NCI-H1436 (cell line): ENCODE measurements at regions not wholly inside any gene's neighbourhood (a gene's known extent, or its start where the extent isn't known, plus 50 kb on each side); places are given as distances from the start of the nearest gene placed in this dataset.
"Not testable (repeated sequence)": the region's sequence is repeated elsewhere in the genome, so short reads cannot be mapped to it uniquely, and the experiment has no call there.

Source experiments
- DNase-seq: peaks from one replicate; lab custom pipeline; 2025; lab: John Stamatoyannopoulos, UW

DNA sequence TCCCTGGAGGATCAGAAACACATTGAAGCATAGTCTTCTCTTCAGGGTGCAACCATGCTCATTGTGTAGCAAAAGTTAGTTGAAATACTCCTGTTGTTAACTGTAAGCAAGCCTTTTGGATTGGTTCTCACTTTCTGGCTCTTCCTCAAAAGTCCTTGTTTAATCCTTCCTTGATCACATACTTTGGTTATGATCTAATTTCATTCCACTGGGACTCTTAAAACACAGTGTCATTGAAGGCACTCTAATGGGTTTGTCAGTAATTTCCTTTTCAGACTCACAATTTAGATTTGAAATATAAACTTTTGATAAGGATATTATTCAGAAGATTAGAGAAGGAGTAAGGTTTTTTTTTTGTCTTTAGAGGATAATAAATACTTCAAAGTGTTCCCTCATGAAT lies 451.7 kb upstream of the SGO1 start:
- DNase-seq, result no peak

DNA sequence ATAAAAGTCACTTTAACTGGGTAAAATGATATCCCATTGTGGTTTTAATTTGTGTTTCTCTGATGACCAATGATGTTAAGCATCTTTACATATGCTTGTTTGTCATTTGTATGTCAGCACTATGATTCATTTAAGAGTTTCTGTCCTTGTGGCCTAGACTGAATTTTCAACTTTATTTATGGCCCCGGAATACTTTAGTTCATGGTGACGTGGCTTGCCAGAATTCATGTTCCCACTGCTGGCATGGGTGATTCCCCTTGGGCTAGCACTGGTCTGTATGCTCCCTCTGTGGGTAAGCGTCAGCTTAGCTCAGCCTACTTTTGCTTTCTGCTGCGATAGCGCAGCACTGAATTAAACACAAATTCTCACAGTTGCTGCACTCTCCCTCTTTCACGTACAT lies 436.3 kb upstream of the SGO1 start:
- DNase-seq, result no peak

DNA sequence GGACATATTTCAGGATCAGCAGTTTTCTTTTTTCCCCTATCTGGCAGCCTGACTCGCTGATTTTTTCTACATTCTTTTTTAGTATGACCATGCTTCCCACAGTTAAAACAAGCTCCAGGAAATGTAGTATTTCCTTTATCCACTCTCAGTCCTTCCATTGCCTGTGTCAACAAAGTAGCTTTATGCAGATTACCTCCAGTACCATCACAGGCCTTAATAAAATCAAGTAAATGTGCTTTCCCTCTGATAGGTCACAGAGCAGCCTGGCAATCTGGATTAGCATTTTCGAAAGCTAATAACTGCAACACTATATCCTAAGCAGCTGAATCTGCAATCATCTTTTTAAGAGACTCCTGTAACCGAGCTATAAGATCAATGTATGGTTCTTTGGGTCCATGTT lies 432.6 kb upstream of the SGO1 start:
- not testable (repeated sequence) for DNase-seq

DNA sequence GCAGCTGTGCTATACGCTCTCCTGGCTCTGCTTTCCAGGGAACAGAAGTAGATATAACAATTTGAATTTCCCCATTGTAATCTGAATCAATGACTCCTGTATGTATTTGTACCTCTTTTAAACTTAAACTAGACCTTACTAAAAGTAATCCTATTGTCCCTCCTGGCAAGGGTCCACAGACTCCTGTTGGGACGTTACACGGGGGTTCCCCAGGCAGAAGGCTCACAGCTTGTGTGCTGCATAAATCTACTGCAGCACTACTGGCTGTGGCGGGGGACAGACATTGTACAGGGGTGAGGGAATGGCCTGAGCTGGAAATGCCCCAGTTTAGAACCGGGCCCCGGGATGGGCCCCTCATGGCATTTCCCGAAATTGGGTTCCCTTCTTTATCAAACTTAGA lies 432.2 kb upstream of the SGO1 start:
- DNase-seq, result not testable (repeated sequence)

DNA sequence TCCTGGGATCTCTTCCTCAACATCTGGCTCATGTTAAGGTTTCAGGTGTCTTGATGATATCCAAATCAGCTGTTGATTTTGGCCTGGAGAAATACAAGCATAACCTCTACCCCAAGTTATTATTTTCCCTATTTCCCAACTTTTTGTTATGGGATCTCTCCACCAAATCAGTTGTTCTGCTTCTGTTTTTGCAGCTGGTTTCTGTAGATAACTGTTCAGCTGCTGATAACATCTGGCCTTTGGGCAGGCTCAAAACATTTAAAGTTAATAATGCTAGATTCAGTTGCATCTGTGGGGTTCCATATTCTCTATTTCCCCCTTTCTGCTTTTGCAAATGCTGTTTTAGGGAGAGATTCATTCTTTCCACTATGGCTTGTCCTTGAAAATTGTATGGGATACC lies 430.0 kb upstream of the SGO1 start:
- not testable (repeated sequence) for DNase-seq

DNA sequence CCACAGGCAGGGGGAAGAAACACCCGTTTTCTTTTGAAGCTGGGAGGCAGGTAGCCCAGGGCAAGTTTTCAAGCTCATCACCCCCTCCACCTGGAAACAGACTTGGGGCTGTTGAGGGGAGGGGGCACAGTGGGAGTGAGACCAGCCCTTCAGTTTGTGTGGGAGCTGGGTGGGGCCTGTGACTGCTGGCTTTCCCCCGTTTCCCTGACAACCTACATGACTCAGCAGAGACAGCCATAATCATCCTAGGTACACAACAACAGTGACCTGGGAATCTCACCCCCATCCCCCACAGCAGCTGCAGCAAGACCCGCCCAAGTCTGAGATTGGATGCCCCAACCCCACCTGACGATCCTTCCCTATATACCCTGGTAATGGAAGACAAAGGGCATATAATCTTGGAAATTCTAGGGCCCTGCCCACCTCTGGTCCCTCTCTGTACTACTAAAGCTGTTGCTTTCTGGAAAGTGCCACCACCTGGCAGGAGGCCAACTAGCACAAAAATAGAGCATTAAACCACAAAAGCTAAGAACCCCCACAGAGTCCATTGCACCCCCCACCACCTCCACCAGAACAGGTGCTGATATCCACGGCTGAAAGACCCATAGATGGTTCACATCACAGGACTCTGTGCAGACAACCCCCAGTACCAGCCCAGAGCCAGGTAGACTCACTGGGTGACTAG lies 422.2 kb upstream of the SGO1 start:
- no peak for DNase-seq

DNA sequence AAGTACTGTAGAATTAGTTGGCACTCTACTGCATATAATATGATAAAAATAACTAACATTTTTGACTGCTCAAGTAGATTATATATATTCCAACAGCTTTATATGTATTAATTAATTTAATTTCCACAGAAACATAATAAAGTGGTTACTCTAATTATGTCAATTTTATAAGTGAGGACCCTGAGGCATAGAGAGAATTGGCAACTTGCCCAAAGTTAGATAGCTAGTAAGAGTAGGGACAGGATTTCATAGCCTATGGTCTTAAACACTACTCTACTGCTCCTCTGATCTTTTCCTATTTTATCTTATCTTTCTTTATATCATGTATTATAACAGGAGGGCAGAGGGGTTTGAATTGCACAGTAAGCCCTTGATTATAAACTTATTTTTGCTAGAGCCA lies 418.7 kb upstream of the SGO1 start:
- peak; percentile 53 for DNase-seq

DNA sequence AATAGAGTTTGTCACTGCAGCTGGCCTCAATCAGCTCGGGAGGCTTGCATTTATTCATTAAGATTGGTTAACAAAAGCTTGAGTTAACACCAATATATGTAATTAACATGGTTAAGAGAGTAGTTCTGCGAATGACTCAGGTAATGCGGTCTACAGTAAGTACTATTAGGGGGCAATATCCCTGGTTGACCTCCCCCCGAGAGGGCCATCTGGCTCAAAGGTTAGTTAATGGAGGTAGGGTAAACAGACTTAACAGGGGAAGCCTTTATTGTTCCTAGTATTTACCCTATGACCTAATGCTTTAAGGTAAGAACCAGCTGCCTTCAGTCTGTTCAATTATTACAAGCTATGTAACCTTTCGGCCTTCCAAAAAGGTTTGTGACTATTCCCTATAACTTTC lies 403.3 kb upstream of the SGO1 start:
- DNase-seq, result no peak

DNA sequence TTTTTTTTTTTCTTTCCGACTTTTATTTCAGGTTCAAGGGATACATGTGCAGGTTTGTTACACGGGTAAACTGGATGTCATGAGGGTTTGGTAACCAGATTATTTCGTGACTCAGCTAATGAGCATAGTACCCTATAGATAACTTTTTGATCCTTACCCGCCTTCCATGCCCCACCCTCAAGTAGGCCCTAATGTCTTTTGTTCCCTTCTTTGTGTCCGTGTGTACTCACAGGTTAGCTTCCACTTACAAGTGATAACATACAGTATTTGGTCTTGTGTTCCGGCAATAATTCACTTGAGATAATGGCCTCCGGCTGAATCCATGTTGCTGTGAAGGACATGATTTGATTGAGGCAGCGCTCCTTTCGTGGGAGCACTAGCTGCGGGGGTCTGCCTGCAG lies 402.8 kb upstream of the SGO1 start:
- DNase-seq, result no peak

DNA sequence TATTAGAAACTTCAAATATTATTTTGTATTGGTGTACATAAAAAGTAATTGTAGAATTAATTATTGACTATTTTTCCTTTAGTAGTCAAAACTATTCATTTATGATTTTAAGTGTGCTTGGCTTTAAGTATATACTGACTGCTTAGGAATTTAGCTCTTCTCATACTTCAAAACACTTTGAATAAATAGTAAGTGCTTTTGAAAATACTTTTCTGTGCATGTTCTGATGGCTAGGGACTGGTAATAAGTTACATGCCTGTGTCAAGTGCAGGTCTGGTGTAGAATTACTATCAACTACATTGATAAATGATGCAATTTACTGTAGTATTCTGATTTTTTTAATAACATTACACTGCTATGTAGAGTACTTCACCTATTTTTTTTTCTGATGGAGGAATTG lies 397.6 kb upstream of the SGO1 start:
- DNase-seq, result no peak

DNA sequence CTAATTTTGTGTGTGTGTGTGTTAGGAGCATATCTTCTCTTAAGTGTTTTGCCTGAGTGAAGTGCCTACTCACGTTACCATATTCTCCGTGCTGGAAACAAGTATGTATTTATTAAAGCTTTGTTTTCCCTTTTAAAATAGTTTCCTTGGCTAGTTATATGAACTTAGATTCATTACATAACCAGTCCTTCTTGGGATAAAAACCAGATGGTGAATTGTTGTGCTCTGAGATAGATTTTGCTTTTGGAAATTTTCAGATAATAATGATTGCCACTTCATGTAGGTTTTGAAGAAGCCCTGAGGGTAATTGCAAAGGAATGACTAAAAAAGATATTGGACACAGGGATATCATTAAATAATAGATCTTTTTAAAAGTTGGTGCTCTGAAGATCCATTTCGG lies 390.2 kb upstream of the SGO1 start:
- DNase-seq, result no peak

DNA sequence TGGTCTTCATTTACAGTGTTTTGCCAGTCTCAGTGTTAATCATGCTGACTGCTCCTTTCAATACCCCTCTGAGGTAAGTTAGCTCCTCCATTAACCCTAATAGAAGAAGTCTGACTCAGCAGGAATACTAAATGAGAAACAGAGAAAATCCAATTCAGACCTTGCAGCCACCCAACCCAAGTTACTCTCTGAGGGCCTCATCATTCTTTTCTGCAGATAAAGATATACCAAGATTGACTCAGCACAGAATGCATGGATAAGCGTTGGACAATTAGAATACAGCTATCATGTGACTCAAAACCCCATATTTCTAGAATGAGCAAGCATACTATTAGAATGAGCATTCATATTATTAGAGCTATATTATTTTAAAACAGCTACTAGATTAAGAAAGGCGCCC lies 389.1 kb upstream of the SGO1 start:
- no peak for DNase-seq

DNA sequence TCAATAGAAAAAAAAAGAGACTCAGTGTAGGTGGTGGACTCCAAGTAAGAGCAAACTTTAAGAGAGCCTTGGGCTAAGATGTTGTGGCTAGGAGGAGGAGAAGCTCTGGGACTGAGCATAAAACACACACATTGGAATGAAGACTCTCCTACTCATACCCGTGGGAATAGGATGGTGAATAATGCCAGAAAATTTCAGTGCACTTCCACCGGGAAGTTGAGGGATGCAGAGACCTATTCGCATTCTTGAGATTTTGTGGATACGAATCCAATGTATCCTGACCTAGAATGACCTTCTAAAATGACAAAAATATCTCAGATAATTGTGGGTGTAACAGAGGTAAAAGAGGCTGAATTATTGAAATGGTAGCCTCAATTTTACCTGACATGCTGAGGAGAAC lies 388.7 kb upstream of the SGO1 start:
- no peak for DNase-seq

DNA sequence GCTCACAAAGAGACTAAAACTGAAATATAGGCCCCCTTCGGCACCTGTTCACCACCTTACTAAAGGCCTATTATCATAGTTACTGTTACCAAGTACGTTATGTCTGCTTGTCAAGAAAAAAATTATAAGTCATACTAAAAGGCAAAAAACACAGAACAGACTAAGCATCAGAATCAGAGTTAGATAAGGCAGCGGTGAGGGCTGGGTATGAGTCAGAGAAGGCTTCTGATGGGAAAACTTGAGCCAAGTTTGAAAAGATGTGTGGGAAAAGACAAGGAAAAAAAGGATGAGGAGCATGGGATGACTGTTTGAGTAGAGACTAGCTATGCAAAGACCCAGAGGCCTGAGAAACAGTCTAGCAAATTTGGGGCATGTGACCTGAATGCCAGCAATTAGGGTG lies 387.2 kb upstream of the SGO1 start:
- DNase-seq, result no peak

DNA sequence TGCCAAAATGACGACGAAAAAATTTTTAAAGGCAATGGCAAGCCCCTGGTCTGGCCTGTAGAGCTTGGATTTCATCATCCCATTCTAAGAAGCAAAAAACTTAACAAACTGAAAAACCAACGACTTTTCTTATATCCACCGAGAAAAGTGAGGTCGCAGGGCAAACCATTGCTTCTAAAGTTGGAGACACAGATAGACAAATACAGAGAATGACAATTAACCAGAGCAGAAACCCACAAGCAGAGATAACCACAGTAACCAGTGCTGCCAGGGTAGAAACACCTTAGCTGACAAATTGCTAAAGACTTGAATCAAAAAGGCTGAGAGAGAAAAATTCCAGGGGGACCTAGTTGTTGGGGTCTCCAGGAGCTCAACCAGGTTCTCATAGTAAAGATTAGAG lies 386.5 kb upstream of the SGO1 start:
- DNase-seq, result no peak

DNA sequence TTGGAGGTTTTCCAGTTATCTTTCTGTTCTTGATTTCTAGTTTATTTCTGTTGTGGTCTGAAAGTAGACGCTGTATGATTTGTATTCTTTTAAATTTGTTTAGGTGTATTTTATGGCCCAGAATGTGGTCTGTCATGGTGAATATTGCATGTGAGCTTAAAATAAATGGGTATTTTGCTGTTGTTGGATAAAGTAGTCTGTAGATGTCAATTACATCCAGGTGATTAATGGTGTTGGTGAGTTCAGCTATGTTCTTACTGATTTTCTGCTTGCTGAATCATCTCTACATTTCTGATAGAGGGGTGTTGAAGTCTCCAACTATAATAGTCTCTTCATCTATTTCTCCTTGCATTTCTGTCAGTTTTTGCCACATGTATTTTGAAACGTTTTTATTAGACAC lies 383.3 kb upstream of the SGO1 start:
- DNase-seq, result no peak

DNA sequence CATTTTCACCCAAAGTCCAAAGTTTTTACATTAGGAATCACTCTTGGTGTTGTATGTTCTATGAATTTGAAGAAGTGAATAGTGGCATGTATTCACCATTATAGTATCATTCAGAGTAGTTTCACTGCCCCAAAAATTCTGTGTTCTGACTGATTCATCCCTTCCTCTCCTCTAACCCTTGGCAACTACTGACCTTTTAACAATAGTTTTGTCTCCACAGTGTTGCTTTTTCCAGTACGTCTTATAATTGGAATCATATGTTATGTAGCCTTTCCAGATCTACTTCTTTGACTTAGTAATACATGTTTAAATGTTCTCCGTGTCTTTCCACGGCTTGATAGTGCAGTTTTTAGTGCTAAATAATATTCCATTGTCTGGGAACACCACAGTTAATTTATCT lies 379.0 kb upstream of the SGO1 start:
- no peak for DNase-seq

DNA sequence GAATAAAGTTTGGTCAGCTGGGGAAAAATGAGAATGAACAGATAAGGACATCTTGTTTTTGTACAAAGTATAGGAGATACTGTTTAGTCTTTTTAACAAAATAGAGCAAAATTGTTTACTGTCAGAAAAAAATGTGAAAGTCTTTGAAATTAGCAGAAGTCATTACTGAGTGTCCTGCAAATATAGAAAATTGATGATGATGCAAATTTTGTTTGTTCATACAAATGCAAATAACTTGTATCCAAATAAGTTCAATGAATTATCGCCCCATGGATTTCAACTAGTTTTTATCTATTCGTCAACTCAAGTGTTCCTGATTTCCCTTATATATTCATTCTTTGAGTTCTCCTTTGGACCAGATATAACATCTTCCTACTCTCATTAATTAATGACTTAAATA lies 378.0 kb upstream of the SGO1 start:
- DNase-seq, result no peak

DNA sequence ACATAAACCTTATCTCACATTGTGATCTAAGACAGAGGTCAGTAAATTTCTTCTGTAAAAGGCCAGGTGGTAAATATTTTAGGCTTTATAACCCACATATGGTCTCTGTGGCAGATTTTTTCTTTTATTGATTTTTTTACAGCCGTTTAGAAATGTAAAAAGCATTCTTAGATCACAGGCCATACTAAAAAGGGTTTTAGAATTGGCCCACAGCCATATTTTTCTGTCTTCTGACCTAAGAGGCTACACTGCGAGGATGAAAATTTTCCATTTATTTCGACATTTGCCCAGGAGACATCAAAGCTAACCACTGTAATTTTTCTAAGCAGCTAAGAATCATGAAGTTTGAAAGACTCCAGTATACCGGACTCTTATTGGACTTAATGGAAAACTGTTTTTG lies 377.2 kb upstream of the SGO1 start:
- DNase-seq, result no peak

DNA sequence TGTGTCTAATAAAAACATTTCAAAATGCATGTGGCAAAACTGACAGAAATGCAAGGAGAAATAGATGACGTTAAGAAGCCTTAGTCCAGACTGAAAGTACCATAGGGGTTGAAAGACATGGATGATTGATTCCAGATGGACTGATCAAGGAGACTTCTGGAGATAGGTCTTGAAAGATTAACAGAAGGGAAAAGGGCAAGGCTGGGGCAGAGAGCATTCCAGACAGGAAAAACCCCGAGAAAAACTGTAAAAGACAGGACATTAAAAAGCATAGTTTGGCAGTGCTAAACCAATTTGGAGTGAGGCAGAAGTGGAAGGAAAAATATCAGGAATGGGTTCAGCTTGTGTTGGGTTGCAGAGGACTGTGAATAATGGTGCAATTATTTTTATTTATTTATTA lies 375.2 kb upstream of the SGO1 start:
- no peak for DNase-seq

DNA sequence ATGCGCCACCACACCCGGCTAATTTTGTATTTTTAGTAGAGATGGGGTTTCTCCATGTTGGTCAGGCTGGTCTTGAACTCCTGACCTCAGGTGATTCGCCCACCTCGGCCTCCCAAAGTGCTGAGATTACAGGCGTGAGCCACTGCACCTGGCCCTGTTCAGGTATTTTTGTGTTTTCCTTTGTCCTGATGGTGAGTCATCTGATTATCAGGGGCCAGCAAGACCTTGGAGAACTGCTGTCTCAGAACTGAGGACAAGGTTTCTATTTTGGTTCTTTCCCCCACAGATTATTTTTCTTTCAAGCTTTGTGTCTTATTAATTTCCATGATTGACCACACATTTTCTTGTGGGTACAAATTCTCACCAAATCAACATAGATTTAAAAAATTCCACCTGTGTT lies 374.4 kb upstream of the SGO1 start:
- not testable (repeated sequence) for DNase-seq

DNA sequence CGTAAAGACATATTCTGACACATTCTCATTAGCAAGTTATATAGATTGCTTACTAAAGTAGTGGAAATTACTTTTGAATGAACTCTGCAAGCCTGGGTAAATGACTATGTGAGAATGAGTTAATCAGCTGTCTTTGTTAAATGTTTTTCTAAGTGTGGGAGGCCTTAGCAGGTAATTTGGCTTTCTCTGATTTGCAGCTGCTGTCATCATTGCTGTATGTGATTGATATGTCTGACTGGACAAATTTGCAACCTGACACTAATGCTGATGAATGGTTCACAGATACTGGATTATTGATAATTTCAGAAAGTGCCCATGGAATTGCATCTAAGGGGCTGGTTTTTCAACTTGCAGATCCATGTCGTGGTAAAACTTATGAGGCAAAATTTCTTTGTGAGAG lies 372.2 kb upstream of the SGO1 start:
- peak; percentile 14 for DNase-seq

DNA sequence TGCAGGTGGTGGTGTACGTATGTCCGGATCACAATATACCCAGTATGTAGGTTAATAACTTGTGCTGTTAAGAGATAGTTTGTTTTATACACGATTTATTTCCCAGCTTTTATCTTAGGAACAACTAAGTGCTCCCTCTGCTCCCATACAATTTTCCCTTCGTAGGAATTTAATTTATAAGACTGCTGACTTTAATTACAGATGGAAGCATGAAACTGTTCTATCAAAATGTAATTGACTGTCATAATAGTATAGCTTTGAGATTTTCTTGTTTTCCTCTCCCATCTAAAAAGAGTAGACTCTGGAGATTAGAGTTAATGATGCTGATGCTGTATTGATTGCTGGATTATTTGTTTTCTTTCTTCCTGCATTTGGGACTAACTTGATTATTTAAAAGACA lies 370.7 kb upstream of the SGO1 start:
- DNase-seq, result no peak

DNA sequence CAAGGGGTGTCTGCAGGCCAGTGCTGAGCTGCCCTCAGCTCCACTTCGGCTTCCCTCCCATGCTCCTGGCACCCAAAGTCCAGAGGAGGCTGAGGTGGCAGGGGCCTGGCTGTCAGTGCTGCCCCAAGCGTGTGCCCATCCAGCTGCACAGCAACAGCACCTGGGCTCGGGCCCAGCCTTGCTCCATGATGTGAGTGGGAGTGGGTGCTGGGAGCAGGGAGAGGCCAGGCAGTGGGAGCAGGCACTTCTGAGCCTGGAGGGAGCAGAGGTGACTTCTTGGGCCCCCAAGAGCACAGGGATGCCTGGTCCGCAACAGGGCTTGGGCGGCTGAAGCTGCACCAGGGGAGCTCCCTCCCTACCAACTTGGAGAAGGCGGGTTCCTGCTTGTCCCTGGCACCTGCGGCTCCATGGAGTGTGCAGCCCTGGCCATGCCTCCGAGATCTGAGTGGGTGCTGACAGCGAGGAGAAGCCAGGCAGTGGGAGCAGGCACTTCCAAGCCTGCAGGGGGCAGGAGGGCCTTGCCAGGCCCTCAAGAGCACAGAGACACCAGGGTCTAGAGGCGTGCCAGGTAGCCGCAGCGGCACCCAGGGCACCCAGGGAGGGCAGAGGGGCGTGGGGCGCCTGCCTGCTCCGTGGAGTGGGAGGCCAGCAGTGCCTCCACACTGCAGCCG lies 366.7 kb upstream of the SGO1 start:
- DNase-seq, result no peak
